ENCODE measurements at regions not wholly inside any gene's neighbourhood (a gene's known extent, or its start where the extent isn't known, plus 50 kb on each side); places are given as distances from the start of the nearest gene placed in this dataset.

- TF ChIP-seq CTCF (IDR thresholded peaks at IDR 0.05; ENCODE audit: low read depth, low read length) (no peak), POLR2A (IDR thresholded peaks at IDR 0.05; ENCODE audit: extremely low read depth, insufficient read length) (no peak), MAX (IDR thresholded peaks at IDR 0.05; ENCODE audit: low read depth, low read length) (no peak), MYC (IDR thresholded peaks at IDR 0.05; ENCODE audit: low read depth, low read length) (no peak)
Observed at GRCh38 chr17:74078363-74078941, 125.0 kb upstream of the RPL38 start.

GRCh38 chr17:74079537-74080300, 123.8 kb upstream of the RPL38 start:
- TF ChIP-seq MAX (IDR thresholded peaks at IDR 0.05; ENCODE audit: low read depth, low read length) (no peak), CTCF (IDR thresholded peaks at IDR 0.05; ENCODE audit: low read depth, low read length) (no peak), POLR2A (IDR thresholded peaks at IDR 0.05; ENCODE audit: extremely low read depth, insufficient read length) (no peak), MYC (IDR thresholded peaks at IDR 0.05; ENCODE audit: low read depth, low read length) (no peak)
- no peak for DNase-seq (ENCODE audit: low read depth)
- H3K4me3 ChIP-seq (ENCODE audit: low read depth, low read length) = no peak overlapping the region

More at GRCh38 chr17:74078363-74078941, 125.0 kb upstream of the RPL38 start:
- DNase-seq (ENCODE audit: low read depth) = no peak
- H3K4me3 ChIP-seq (ENCODE audit: low read depth, low read length) = no peak overlapping the region

- TF ChIP-seq MAX (IDR thresholded peaks at IDR 0.05; ENCODE audit: low read depth, low read length) (no peak), MYC (IDR thresholded peaks at IDR 0.05; ENCODE audit: low read depth, low read length) (no peak), POLR2A (IDR thresholded peaks at IDR 0.05; ENCODE audit: extremely low read depth, insufficient read length) (no peak), CTCF (IDR thresholded peaks at IDR 0.05; ENCODE audit: low read depth, low read length) (no peak)
- DNase-seq (ENCODE audit: low read depth) = no peak
- no peak overlapping the region for H3K4me3 ChIP-seq (ENCODE audit: low read depth, low read length)
Observed at GRCh38 chr17:74080656-74081582, 122.6 kb upstream of the RPL38 start.

- no peak for DNase-seq (ENCODE audit: low read depth)
- H3K4me3 ChIP-seq (ENCODE audit: low read depth, low read length) = no peak overlapping the region
- TF ChIP-seq CTCF (IDR thresholded peaks at IDR 0.05; ENCODE audit: low read depth, low read length) (no peak), MAX (IDR thresholded peaks at IDR 0.05; ENCODE audit: low read depth, low read length) (no peak), MYC (IDR thresholded peaks at IDR 0.05; ENCODE audit: low read depth, low read length) (no peak), POLR2A (IDR thresholded peaks at IDR 0.05; ENCODE audit: extremely low read depth, insufficient read length) (no peak)
Observed at GRCh38 chr17:74082886-74083285, 120.6 kb upstream of the RPL38 start.

GRCh38 chr17:74083321-74083720, 120.2 kb upstream of the RPL38 start:
- no peak overlapping the region for H3K4me3 ChIP-seq (ENCODE audit: low read depth, low read length)
- TF ChIP-seq MYC (IDR thresholded peaks at IDR 0.05; ENCODE audit: low read depth, low read length) (no peak), CTCF (IDR thresholded peaks at IDR 0.05; ENCODE audit: low read depth, low read length) (no peak), MAX (IDR thresholded peaks at IDR 0.05; ENCODE audit: low read depth, low read length) (no peak), POLR2A (IDR thresholded peaks at IDR 0.05; ENCODE audit: extremely low read depth, insufficient read length) (no peak)
- DNase-seq (ENCODE audit: low read depth) = no peak
